DMS114 treated with DMSO at 0.1 percent for 48 hours (cell line): ENCODE measurements at regions not wholly inside any gene's neighbourhood (a gene's known extent, or its start where the extent isn't known, plus 50 kb on each side); places are given as distances from the start of the nearest gene placed in this dataset.
"Not testable (repeated sequence)": the region's sequence is repeated elsewhere in the genome, so short reads cannot be mapped to it uniquely, and the experiment has no call there.

Experiments used
- DNase-seq: peaks from one replicate; lab custom pipeline; 2025; ENCODE audit not compliant: unreplicated experiment; lab: John Stamatoyannopoulos, UW

DNA sequence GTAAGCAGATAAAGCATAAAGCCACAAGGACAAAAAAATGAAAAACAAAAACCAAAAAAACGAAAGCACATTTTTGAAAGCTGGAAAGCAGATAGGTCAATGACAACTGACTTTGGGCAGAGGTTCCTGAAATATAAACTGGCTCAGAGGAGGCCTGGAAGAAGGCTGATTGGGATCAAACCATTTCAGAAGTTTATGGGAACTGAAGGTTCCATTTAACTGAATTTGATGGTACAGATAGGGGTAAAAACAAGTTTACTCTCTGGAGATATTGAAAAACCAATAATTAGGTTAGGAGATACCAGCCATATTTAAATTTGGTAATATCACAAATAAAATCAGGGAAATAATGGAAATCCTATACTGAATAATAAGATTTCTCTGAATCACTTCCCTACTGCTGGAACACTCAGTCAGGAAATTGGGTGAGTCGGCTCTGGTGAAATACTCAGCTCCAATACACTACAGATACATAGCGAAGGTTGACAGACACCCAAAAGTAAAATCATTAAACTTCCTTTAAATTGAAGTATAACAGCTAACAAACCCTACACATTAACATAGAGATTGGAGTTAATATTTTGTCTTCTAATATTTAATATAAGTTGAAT is 1584.3 kb downstream of the STIM2 start:
- no peak for DNase-seq

DNA sequence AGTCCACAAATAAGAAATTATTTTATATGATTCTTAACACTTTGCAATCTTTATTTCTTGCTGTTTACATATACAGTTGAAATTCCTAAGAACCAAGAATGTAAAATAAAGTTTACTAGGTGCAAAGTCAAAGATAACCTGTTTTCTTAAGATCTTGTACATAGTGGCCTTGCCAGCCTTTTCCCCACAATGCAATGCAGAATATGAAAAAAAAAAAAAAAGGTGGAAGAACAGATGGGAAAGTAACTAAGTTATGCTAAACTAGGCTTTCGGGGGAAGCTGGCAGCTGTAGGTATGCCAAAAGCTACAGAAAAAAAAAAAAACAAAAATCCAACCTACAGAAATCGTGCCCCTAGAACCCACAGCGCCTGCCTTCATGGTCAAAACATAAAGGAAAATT is 1588.4 kb downstream of the STIM2 start:
- no peak for DNase-seq

GRCh38 chr4:28451346-28451745 is 1590.7 kb downstream of the STIM2 start:
- no peak for DNase-seq

DNA sequence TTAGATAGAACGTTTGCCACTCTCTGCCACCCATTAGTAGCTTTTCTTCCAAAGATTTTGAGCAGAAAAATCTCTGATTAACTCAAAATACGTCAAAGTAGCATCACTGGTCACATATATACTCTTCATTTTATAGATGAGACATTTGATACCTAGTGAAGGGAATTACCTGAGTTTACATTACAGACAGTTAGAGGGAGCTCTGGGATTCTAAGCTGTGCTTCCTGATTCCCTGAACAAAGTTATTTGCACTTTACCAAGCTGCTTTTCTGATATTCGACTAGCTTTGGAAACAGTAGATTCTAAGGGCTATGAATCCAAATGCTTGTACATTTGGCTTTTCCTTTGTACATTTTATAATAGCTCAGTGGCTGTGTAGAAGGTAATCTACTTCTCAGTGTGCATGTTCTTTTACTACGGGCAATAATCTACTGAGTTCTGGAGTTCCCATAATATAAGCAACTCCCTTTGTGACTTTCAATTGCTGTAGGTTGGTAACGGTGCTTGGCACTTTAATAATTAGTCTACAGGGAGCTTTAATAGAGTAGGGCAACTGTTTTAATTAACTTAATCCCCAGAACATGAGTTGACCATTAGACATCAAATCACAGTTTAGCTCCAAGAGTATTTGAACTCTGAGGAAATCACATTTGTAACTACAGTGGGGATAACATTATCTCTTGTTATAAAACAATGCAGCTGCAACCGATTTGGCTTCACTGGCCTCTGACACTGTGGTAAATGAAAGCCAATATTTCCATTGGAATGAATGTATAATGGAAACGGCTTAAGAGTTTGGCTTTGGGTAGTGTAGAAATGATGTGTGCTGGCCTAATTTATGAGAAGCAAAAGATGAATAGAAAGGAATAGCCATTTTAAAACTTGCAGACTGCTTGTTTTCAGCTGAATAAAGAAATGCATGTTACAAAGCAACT is 1602.4 kb downstream of the STIM2 start:
- DNase-seq = no peak

DNA sequence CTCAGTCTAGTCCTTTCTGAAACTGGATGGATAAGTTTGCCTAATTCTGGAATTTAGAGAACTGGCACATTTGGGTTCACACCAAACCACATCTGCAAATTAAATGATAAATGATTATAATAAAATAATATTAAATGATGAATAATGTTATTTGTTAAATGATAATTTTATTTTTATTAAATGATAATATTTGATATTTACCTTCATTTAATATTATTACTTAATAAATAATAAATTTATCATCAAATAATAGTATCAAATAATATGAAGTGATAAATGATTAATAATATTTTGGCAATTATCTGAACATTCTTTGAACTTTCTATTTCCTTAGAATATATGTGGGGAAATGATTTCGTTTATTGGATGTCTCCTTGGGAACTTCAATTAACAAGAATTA is 1604.2 kb downstream of the STIM2 start:
- DNase-seq = no peak

- not testable (repeated sequence) for DNase-seq
Observed at GRCh38 chr4:28466886-28467285, 1606.2 kb downstream of the STIM2 start.

DNA sequence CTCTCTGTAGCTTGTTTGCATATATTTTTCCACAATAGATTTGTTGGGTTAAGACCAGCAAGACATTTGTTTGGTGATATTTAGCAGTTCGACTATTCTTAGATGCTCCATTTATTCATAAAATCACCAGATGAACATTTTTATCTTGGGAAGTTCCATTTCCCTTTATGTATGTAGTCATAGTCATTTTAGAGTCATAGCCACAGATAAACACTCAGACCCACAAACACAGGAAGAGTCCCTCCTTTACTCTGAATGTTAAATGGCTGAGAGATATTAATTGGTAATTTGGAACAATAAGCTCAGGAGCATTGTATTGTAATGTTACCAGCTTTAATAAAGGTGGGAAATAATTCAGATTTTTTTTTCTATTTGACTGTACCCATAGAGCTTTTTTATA is 1608.7 kb downstream of the STIM2 start:
- no peak for DNase-seq

- DNase-seq = no peak
Observed at GRCh38 chr4:28469886-28470285, 1609.2 kb downstream of the STIM2 start.

- DNase-seq = no peak
Observed at GRCh38 chr4:28475381-28475780, 1614.7 kb downstream of the STIM2 start.

DNA sequence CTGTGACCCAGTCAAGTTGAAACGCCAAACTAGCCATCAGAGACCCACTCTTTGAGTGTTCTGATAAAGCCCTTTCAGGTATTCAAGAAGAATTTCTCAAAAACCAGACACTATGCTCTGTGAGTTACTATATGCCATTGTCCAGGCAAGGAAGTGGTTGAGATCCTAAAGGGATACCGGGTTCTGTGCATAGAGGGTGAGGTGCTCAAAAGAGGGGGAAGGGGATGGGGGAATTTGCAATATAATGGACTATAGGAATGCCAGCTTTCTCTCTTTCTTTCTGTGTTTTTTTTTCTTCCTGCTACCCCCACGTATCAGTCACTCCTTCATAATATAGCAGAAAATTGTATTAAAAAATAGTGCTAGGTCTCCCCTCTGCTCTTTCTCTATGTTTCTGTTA is 1619.0 kb downstream of the STIM2 start:
- DNase-seq = no peak

- no peak for DNase-seq
Observed at GRCh38 chr4:28481565-28481964, 1620.9 kb downstream of the STIM2 start.

DNA sequence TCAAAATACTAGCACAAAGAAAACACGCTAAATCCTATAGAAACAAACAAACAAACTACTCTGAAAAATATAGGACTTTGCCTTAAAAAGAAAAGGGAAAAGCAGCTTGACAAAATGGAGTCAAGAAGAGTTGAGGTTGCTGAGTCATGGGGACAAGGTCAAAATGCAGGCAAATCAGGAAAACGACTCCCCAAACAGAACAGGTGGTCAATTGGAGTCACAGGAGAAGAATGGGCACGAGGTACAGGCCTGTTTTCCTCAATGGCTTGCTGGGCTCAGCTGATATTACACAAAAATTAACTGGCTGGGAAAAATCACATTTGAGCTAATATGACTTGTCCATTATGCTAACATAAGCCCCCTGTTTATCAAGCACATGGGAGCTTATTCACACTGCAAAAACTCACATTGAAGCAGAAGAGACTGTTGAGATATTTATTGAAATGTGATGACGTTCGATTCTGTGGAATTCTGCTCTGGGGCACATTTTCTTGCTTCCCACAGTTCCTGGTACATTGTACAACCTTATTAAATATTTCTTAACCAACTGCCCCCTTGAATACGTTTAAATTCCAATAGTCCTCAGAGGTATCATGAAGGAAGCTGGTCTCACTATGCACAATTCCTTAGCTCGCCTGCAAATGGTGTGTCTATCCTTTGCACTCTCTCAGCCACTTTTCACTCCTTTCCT is 1622.1 kb downstream of the STIM2 start:
- DNase-seq = no peak

GRCh38 chr4:28488021-28488420 is 1627.4 kb downstream of the STIM2 start:
- no peak for DNase-seq

DNA sequence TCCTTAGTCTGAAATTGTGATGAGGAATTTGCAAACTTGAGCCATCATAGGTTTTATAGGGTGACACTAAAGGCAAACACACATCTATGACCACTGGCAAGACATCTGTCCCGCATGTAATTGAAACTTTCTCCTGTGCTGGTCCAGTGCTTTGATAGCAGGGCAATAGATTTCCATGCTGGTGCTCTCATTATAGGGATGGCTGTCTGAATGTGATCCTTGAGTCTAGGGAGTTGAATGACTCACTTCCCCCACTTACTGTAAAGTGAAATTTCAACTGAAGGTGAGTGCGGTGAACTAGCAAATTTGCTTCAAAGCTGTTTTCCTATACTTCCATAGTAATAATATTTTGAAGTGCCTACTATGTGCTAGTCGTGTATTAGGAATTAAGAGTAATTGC is 1630.0 kb downstream of the STIM2 start:
- no peak for DNase-seq

- DNase-seq = no peak
Observed at GRCh38 chr4:28505064-28505463, 1644.4 kb downstream of the STIM2 start.

GRCh38 chr4:28508636-28509035 is 1648.0 kb downstream of the STIM2 start:
- DNase-seq = no peak

GRCh38 chr4:28514766-28515165 is 1654.1 kb downstream of the STIM2 start:
- DNase-seq = not testable (repeated sequence)

DNA sequence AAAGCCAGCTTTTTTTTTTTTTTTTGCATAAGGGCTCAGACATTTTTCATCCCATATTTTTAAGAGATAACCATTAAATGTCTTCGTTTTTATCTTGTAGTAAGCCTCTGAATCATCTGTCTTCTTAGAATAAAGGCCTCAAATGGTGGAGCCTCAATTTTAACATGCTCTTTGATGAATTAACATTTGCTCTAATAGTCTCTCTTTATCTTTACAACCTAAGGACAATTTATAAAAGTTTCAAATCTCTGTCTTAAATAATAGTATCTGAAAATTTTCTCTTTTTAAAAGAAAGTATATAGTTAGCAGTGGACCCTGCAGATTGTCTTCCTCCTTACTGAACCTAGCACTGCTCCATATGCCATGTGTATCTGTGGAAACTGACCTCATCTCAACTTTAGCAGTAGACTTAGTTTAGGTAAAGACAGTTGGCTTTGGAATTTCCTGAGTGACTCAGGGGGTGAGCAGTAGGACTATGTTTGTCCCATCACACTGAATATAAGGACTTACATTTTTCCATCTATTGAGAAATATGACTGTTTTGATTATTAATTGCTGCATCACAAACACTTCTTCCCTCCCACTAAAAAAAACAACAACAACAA is 1658.0 kb downstream of the STIM2 start:
- DNase-seq = no peak

DNA sequence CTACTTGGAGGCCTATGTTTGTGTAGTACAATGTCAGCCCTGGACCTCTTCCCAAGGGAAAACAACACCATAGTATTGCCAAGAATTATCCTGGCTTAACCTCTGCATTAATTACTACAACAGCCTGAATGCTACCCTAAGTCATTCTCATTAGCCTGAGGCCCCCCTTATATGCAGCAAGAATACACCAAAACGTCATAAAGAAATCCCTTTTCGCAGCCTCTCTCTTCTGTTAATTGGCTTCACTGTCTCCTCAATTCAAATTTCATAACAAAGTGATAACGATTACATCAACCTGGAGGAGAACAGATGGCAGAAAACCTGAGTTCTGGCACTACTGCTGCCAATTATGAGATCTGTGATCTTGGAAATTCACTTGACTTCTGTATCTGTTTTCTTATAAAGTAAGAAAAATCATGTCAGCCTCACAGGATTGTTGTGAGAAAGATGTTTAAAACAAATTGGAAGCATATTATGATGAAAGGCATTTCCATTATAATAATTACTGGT is 1663.1 kb downstream of the STIM2 start:
- DNase-seq = no peak

DNA sequence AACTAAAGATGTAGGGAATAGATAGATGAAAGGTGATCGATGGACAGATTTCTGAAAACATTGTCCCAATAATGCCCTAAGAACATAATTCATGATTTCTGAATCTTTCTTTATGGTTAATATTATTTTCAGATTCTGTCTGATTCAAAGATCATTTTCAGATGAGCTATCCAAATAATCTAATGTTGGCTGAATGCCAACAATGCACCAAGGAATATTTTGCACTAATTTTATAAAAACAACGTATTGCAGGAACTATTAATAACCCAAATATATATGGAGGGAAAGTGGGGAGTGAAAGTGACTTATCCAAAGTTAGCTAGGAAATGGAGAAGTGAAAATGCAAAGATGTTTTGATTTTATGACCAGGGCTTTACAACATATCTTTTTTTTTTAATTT is 1675.5 kb downstream of the STIM2 start:
- no peak for DNase-seq

GRCh38 chr4:28545986-28546385 is 1685.3 kb downstream of the STIM2 start:
- no peak for DNase-seq
